ENCODE measurements at regions not wholly inside any gene's neighbourhood (a gene's known extent, or its start where the extent isn't known, plus 50 kb on each side); places are given as distances from the start of the nearest gene placed in this dataset.

DNA sequence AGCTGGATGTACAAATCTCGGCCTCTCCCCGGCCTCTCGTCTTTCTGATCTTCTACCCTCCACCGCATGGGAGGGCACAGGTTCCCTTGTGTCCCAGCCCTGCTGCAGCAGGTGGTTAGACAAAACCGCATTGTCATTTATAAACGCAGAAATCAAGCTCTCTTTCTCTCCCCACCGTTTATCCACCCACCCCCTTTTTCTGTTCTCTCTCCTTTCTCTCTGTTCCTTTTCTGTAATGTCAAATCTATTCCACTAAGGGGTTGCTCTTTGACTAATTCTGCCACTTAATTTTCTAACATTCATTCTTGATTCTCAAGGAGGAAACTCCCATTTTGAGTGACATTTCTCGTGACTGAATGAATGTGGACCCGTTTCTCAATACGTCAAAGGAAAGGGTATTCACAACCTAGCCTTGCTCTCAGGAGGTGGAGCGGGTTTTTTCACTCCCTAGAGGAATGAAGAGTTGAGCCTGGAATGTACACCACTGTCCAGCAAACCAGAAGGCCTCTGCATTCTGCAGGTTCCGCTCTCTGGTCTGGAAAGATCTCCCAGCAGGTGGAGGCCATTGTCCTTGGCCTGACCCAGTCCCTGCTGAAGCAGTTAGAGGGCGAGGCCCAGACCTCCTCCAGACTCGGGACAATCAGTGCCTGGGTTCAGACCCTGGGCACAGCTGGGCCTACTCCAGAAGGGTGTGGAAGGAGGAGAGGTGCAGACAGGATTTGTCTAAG, 70.9 kb upstream of the ENPP6 start:
- H2AFZ ChIP-seq (ENCODE audit: low read length, unreplicated experiment): no peak overlapping the region
- no peak overlapping the region for H3K4me3 ChIP-seq (ENCODE audit: low read depth, low read length)
- no peak overlapping the region for H3K27ac ChIP-seq (ENCODE audit: low read depth, low read length)
- no peaks in the 10 kb centered on the region for H3K36me3 ChIP-seq (ENCODE audit: insufficient read depth, low read length)
- H3K79me2 ChIP-seq (ENCODE audit: control insufficient read depth, insufficient read depth, low read length, unreplicated experiment): no peaks in the 10 kb centered on the region
- peaks cover 16% of the 10 kb centered on the region for H3K4me1 ChIP-seq (ENCODE audit: control insufficient read depth, insufficient read depth, low read length, unreplicated experiment)
- no peaks in the 10 kb centered on the region for H3K27me3 ChIP-seq (ENCODE audit: insufficient read depth, low read length)

DNA sequence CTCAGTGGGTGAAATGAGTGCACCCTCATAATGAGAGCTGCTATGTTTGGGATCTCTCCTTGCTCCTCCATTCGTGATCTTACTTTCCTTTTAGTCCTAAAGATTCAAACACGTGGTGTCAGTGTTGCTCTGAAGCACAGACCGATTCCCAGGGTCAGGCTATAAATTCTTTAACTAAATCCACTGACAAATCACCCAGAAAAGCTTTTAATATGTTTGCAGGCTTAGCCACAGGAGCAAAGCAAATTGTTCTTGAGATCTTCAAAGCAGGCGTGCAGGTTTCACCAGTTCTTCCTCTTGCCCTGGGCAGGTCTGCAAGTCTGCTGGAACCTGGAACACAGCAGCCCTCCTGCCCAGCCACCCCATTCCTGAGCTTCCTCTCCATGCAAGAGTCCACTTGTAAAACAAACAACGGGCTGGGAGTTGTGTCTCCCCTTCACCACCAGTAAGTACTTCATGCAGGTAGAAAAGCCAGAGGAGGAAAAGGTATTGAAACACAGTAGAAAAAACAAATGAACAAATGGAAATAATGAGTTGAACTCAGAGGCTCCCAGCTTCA, 70.1 kb upstream of the ENPP6 start:
- Histone ChIP-seq H3K4me3 (ENCODE audit: low read depth, low read length) (peak overlapping the region; percentile 36; the same call in 1 of the 2 replicates), H3K36me3 (ENCODE audit: insufficient read depth, low read length) (no peaks in the 10 kb centered on the region), H3K27ac (ENCODE audit: low read depth, low read length) (no peak overlapping the region), H3K27me3 (ENCODE audit: insufficient read depth, low read length) (no peaks in the 10 kb centered on the region), H2AFZ (ENCODE audit: low read length, unreplicated experiment) (peak overlapping the region; percentile 95), H3K79me2 (ENCODE audit: control insufficient read depth, insufficient read depth, low read length, unreplicated experiment) (no peaks in the 10 kb centered on the region), H3K4me1 (ENCODE audit: control insufficient read depth, insufficient read depth, low read length, unreplicated experiment) (peaks cover 16% of the 10 kb centered on the region)

DNA sequence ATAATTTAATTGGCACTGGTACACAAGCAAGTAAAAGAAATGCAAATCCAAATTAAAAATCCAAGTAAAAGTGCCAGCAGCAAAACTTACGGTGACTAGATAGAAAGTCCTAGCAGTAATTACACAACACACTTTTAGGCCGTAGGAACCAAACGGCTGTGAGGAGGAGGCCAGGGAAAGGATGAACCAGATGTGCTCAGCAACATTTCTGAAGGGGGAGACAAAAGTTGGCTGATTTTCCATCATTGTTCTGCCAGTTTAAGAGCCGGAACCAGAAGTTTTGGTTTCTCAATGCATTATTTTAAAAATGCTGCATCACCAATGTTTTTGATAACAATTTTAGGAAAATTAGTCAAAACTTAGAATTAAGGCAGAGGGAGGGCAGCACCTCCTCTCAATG, 68.7 kb upstream of the ENPP6 start:
- Histone ChIP-seq H3K27me3 (ENCODE audit: insufficient read depth, low read length) (no peaks in the 10 kb centered on the region), H2AFZ (ENCODE audit: low read length, unreplicated experiment) (no peak overlapping the region), H3K27ac (ENCODE audit: low read depth, low read length) (no peak overlapping the region), H3K4me3 (ENCODE audit: low read depth, low read length) (no peak overlapping the region), H3K79me2 (ENCODE audit: control insufficient read depth, insufficient read depth, low read length, unreplicated experiment) (no peaks in the 10 kb centered on the region), H3K4me1 (ENCODE audit: control insufficient read depth, insufficient read depth, low read length, unreplicated experiment) (peaks cover 16% of the 10 kb centered on the region), H3K36me3 (ENCODE audit: insufficient read depth, low read length) (no peaks in the 10 kb centered on the region)

DNA sequence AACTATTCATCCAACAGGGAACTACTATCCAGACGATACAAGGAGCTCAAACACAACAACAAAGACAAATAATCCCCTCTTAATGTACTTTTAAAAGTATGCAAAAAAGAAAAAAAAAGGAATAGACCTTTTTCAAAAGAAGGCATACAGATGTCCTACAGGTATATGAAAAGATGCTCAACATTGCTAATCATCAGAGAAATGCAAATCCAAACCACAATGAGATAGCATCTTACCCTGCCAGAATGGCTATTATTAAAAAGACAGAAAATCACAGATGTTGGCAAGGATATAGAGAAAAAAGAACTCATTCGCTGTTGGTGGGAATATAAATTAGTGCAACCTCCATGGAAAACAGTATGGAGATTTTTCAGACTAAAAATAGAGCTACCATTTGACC, 67.1 kb upstream of the ENPP6 start:
- Histone ChIP-seq H3K4me1 (ENCODE audit: control insufficient read depth, insufficient read depth, low read length, unreplicated experiment) (peaks cover 16% of the 10 kb centered on the region), H3K36me3 (ENCODE audit: insufficient read depth, low read length) (no peaks in the 10 kb centered on the region), H2AFZ (ENCODE audit: low read length, unreplicated experiment) (no peak overlapping the region), H3K4me3 (ENCODE audit: low read depth, low read length) (no peak overlapping the region), H3K27ac (ENCODE audit: low read depth, low read length) (no peak overlapping the region), H3K27me3 (ENCODE audit: insufficient read depth, low read length) (no peaks in the 10 kb centered on the region), H3K79me2 (ENCODE audit: control insufficient read depth, insufficient read depth, low read length, unreplicated experiment) (no peaks in the 10 kb centered on the region)

DNA sequence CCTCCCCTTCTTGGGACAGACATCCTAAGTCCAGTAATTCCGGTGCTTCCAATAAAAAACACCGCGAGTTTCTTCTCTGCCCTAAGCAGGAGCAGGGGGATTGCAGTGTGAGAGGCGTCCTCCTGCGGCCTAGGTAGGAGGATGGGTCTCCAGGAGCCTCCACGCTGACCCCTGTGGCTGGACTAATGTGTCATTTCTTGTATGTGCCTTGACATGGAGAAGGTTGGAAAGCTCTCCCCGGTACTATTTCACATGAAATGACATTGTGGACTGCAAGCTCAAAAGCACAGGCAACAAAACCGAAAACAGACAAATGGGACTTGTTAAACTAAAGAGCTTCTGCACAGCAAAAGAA, 66.6 kb upstream of the ENPP6 start:
- Histone ChIP-seq H2AFZ (ENCODE audit: low read length, unreplicated experiment) (no peak overlapping the region), H3K27me3 (ENCODE audit: insufficient read depth, low read length) (no peaks in the 10 kb centered on the region), H3K4me3 (ENCODE audit: low read depth, low read length) (no peak overlapping the region), H3K4me1 (ENCODE audit: control insufficient read depth, insufficient read depth, low read length, unreplicated experiment) (peaks cover 16% of the 10 kb centered on the region), H3K79me2 (ENCODE audit: control insufficient read depth, insufficient read depth, low read length, unreplicated experiment) (no peaks in the 10 kb centered on the region), H3K27ac (ENCODE audit: low read depth, low read length) (no peak overlapping the region), H3K36me3 (ENCODE audit: insufficient read depth, low read length) (no peaks in the 10 kb centered on the region)

DNA sequence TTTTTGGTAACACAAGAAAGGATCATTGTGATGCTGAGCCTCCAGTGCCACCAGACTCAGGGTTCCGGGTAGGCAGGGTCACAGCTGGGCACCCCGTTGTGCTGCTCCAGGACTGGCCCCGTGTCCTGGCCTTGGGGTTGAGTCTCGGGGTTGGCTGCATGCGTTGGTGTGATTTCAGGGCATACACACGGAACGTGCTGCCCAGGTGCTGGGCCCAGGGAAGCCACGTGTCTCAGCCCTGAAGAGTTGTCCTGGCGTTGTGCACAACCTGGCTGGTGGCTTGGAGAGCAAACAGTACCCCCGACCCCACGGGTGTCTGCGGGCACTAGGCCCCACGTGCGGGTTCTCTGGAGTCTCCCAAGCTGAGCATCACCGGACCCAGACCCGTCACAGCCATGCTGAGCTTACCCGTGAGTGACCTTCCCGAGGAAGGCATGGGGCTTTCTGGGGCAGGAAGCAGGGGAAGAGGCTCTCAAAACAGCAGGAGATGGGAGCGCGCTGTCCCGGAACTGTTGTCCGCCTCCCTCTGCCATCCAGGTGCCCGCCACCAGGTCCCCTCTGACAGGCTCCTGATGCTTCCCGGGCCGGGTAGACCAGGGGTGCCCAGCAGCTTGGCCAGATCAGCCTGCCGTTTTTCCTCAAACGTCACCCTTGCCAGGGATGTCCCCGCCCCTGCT, 66.1 kb upstream of the ENPP6 start:
- Histone ChIP-seq H2AFZ (ENCODE audit: low read length, unreplicated experiment) (no peak overlapping the region), H3K27me3 (ENCODE audit: insufficient read depth, low read length) (no peaks in the 10 kb centered on the region), H3K79me2 (ENCODE audit: control insufficient read depth, insufficient read depth, low read length, unreplicated experiment) (no peaks in the 10 kb centered on the region), H3K36me3 (ENCODE audit: insufficient read depth, low read length) (no peaks in the 10 kb centered on the region), H3K4me3 (ENCODE audit: low read depth, low read length) (no peak overlapping the region), H3K27ac (ENCODE audit: low read depth, low read length) (no peak overlapping the region), H3K4me1 (ENCODE audit: control insufficient read depth, insufficient read depth, low read length, unreplicated experiment) (peaks cover 14% of the 10 kb centered on the region)

DNA sequence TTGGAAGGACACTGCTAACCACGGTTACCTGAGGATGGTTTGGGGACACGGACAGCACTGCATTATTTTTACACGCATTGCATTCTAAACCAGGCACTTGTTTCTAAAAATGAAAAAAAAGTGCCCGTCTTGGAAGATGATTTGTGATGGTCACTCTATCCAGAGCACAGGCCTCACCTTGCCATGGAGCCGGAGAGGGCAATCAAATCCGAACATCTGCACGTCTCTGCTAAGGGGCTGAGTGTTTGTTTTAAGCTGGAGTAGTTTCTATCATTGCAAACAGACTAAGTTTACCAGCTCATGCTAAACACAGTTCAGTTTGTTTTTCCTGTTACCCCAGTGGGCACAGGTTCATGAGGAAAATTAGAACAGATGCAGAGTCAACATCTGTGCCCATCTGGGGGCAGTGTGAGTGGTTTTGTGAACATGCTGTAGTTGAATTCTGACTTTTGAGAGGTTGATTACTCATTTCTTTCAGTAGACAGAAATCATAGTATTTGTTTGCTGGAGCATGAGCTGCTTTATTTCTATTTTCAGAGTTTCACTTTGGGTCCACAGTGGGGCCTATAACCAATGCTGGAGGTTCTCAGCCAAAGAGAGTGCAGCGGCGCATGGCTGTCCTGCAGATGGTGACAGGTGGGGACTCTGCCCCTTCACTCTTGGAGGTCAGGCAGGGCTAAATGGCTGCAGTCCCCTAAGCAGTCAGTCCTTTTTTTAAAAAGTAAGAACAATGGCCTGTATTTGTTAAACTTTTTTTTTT, 65.4 kb upstream of the ENPP6 start:
- H3K27ac ChIP-seq (ENCODE audit: low read depth, low read length): no peak overlapping the region
- no peaks in the 10 kb centered on the region for H3K27me3 ChIP-seq (ENCODE audit: insufficient read depth, low read length)
- no peaks in the 10 kb centered on the region for H3K36me3 ChIP-seq (ENCODE audit: insufficient read depth, low read length)
- no peak overlapping the region for H2AFZ ChIP-seq (ENCODE audit: low read length, unreplicated experiment)
- H3K4me3 ChIP-seq (ENCODE audit: low read depth, low read length): no peak overlapping the region
- H3K4me1 ChIP-seq (ENCODE audit: control insufficient read depth, insufficient read depth, low read length, unreplicated experiment): peaks cover 10% of the 10 kb centered on the region
- no peaks in the 10 kb centered on the region for H3K79me2 ChIP-seq (ENCODE audit: control insufficient read depth, insufficient read depth, low read length, unreplicated experiment)

DNA sequence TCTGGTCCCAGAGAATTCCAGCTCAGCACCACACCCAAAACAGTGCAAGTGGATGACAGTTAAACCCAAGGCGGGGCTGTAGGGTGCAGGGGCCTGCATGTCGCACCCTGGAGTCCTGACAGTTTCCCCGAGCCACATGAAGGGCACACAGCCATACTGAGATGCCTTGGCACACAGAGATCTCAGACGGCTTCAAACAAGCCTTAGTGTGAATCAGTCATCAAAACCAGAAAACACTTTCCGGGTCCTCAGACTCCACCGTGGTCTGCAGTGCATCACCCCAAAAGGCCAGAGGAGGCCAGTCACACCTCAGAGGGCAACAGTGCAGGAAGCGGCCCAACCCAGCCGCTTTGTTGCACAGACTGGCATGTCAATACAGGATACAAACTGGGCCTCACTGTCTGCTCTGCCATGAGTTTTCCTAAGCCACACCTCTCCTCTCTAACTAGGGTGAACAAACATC, 64.6 kb upstream of the ENPP6 start:
- no peaks in the 10 kb centered on the region for H3K79me2 ChIP-seq (ENCODE audit: control insufficient read depth, insufficient read depth, low read length, unreplicated experiment)
- H3K4me3 ChIP-seq (ENCODE audit: low read depth, low read length): no peak overlapping the region
- H3K27me3 ChIP-seq (ENCODE audit: insufficient read depth, low read length): no peaks in the 10 kb centered on the region
- peaks cover 2% of the 10 kb centered on the region for H3K4me1 ChIP-seq (ENCODE audit: control insufficient read depth, insufficient read depth, low read length, unreplicated experiment)
- H3K27ac ChIP-seq (ENCODE audit: low read depth, low read length): no peak overlapping the region
- H3K36me3 ChIP-seq (ENCODE audit: insufficient read depth, low read length): no peaks in the 10 kb centered on the region
- no peak overlapping the region for H2AFZ ChIP-seq (ENCODE audit: low read length, unreplicated experiment)

DNA sequence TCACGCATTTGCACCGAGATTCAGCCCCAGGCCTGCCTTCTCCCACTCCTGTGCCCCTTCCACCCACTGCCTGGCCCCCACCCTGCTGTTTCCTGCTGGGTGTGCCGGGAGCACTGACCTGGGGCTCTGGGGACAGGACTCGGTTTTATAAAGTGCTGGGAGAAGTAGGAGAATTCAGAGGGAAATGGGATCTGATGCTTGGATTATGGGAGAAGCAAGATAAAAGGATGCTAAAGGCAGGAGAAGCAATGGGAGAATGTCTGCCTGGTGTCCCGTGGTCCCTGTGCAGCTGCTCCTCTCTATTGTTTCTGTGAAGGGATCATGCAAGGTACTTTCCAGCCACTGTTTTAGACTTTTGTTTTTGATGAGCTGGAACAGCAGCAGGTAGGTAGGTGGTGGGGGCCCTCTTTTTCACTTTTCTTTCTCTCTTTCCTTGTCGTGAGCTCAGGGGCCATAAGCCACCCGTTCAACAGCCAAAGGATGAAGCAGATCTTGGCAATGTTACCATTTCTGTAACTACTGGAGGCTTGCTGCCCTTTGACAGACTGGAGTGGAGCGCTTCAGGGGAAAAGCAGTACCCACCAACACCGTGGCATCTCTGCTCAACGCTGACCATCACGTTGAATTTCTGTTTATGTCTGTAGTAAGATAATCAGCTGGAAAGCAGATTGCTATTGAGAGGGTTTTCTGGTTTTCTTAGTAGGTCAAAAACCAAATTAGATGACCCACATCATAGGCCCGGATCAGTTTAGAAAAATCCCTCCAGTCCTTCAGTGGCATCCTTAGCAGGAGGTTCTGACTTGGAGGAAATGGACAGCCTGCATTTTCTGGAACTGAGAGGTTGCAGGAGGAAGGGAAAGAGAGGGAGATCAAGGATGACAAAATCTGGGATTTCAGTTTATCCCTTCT, 63.8 kb upstream of the ENPP6 start:
- Histone ChIP-seq H3K27ac (ENCODE audit: low read depth, low read length) (no peak overlapping the region), H3K4me3 (ENCODE audit: low read depth, low read length) (no peak overlapping the region), H2AFZ (ENCODE audit: low read length, unreplicated experiment) (no peak overlapping the region), H3K4me1 (ENCODE audit: control insufficient read depth, insufficient read depth, low read length, unreplicated experiment) (no peaks in the 10 kb centered on the region), H3K27me3 (ENCODE audit: insufficient read depth, low read length) (no peaks in the 10 kb centered on the region), H3K79me2 (ENCODE audit: control insufficient read depth, insufficient read depth, low read length, unreplicated experiment) (no peaks in the 10 kb centered on the region), H3K36me3 (ENCODE audit: insufficient read depth, low read length) (no peaks in the 10 kb centered on the region)

DNA sequence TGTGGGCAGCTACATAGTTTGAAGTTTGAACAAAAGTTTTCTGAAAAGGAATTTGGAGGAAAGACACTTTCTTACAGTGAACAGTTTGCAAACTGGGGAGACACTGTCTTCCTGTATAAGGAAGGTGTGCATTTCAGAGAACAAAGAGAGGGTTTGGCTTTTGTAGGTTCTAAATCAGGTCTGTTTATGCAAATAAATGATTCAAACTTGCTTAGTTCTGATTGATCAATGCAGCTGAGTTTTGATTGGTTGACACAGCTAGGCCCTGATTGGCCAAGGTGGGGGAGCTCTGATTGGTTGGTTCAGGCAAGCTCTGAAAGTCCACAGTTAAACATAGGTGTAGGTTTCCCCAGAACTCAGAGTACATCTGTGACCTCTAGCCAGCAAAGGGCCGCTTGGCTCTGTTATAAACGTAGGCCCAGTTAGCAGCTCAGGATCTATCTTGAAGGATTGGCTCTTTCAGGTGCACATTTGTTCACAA, 63.0 kb upstream of the ENPP6 start:
- Histone ChIP-seq H3K27ac (ENCODE audit: low read depth, low read length) (no peak overlapping the region), H3K79me2 (ENCODE audit: control insufficient read depth, insufficient read depth, low read length, unreplicated experiment) (no peaks in the 10 kb centered on the region), H2AFZ (ENCODE audit: low read length, unreplicated experiment) (no peak overlapping the region), H3K27me3 (ENCODE audit: insufficient read depth, low read length) (no peaks in the 10 kb centered on the region), H3K4me1 (ENCODE audit: control insufficient read depth, insufficient read depth, low read length, unreplicated experiment) (no peaks in the 10 kb centered on the region), H3K4me3 (ENCODE audit: low read depth, low read length) (no peak overlapping the region), H3K36me3 (ENCODE audit: insufficient read depth, low read length) (no peaks in the 10 kb centered on the region)

Measured in ACC112 (cell line).